Hepatocyte (in vitro differentiated cells): ENCODE measurements at regions not wholly inside any gene's neighbourhood (a gene's known extent, or its start where the extent isn't known, plus 50 kb on each side); places are given as distances from the start of the nearest gene placed in this dataset.

ENCODE experiments used
- CTCF ChIP-seq: fragments of 200-600 bp; sonication (generic); IDR thresholded peaks from 2 replicates; pipeline ENCODE4 v1.5.1; 2016; ENCODE audit warnings: antibody characterized with exemption, mild to moderate bottlenecking; ENCODE audit not compliant: poor library complexity
- EZH2 ChIP-seq: fragments of 200-600 bp; sonication (generic); IDR thresholded peaks from 2 replicates; pipeline ENCODE4 v1.6.1; 2016; ENCODE audit warnings: antibody characterized with exemption, mild to moderate bottlenecking, borderline replicate concordance
- EZH2phosphoT487 ChIP-seq: fragments of 200-600 bp; sonication (generic); IDR thresholded peaks from one replicate; pipeline ENCODE4 v1.6.1; 2018; ENCODE audit warnings: antibody characterized with exemption, mild to moderate bottlenecking, low read depth, moderate library complexity; ENCODE audit not compliant: unreplicated experiment, severe bottlenecking

GRCh38 chr4:11072999-11073398 lies 355.7 kb downstream of the HS3ST1 start:
- TF ChIP-seq EZH2 (no peak), CTCF (no peak), EZH2phosphoT487 (no peak)
